DND-41 (cell line): ENCODE measurements at regions not wholly inside any gene's neighbourhood (a gene's known extent, or its start where the extent isn't known, plus 50 kb on each side); places are given as distances from the start of the nearest gene placed in this dataset.

Experiments used
- ATAC-seq: fragments of 200-7000 bp; cut with Tn5 transposase; 3 replicates; pipeline ENCODE4 v1.9.1; 2021; ENCODE audit warnings: low read depth; ENCODE audit not compliant: insufficient read depth
- DNase-seq: peaks from one replicate; pipeline ENCODE4 v3.0.0-alpha.2; 2020
- H2AFZ ChIP-seq: 2 replicates; pipeline ENCODE4 v1.6.0; 2012; ENCODE audit warnings: low read depth, low read length
- H3K27ac ChIP-seq: 2 replicates; pipeline ENCODE4 v1.5.1; 2012; ENCODE audit warnings: low read length, inconsistent platforms
- H3K27me3 ChIP-seq: fragments of 200-600 bp; sonication (generic); 2 replicates; pipeline ENCODE4 v1.6.0; 2012; ENCODE audit warnings: low read length, mild to moderate bottlenecking, inconsistent platforms; ENCODE audit not compliant: insufficient read depth, poor library complexity
- H3K36me3 ChIP-seq: 2 replicates; pipeline ENCODE4 v1.5.1; 2012; ENCODE audit warnings: low read length, inconsistent platforms; ENCODE audit not compliant: insufficient read depth
- H3K4me1 ChIP-seq: 2 replicates; pipeline ENCODE4 v1.5.1; 2012; ENCODE audit warnings: mild to moderate bottlenecking, low read length; ENCODE audit not compliant: insufficient read depth
- H3K4me2 ChIP-seq: 2 replicates; pipeline ENCODE4 v1.6.0; 2012; ENCODE audit warnings: mild to moderate bottlenecking, moderate library complexity, low read length, inconsistent platforms; ENCODE audit not compliant: insufficient read depth
- H3K4me3 ChIP-seq, 2 experiments: fragments of 200-600 bp in 1 of 2; shearing (Covaris generic) in 1 of 2; 2 replicates each; pipeline ENCODE4 v1.5.1; 2012 to 2016; ENCODE audit warnings: inconsistent platforms in 2 of 2, low read length in 2 of 2, mild to moderate bottlenecking in 2 of 2, low read depth in 1 of 2, moderate library complexity in 1 of 2
- H3K79me2 ChIP-seq: 2 replicates; pipeline ENCODE4 v1.6.0; 2012; ENCODE audit warnings: low read length, inconsistent platforms; ENCODE audit not compliant: insufficient read depth
- H3K9ac ChIP-seq: 2 replicates; pipeline ENCODE4 v1.6.0; 2012; ENCODE audit warnings: low read depth, mild to moderate bottlenecking, inconsistent platforms, low read length, moderate library complexity
- H3K9me3 ChIP-seq: 2 replicates; pipeline ENCODE4 v1.5.1; 2012; ENCODE audit warnings: low read length, moderate library complexity, mild to moderate bottlenecking, inconsistent platforms; ENCODE audit not compliant: insufficient read depth, severe bottlenecking
- H4K20me1 ChIP-seq: 2 replicates; pipeline ENCODE4 v1.6.0; 2012; ENCODE audit warnings: low read length; ENCODE audit not compliant: insufficient read depth
- CTCF ChIP-seq: IDR thresholded peaks from 2 replicates; pipeline ENCODE4 v1.5.1; 2012; ENCODE audit warnings: borderline replicate concordance, low read length, moderate library complexity, mild to moderate bottlenecking; ENCODE audit not compliant: poor library complexity, severe bottlenecking; ENCODE audit errors: extremely low read depth
- EZH2 ChIP-seq: IDR thresholded peaks from 3 replicates; pipeline ENCODE4 v1.6.1; 2012; ENCODE audit warnings: borderline replicate concordance, low read depth, mild to moderate bottlenecking, moderate library complexity, low read length, inconsistent platforms; ENCODE audit not compliant: severe bottlenecking

- Histone ChIP-seq H3K27ac (no peak overlapping the region), H3K4me3 (no peak overlapping the region), H2AFZ (no peak overlapping the region), H3K9ac (no peak overlapping the region), H3K36me3 (no peaks in the 10 kb centered on the region), H4K20me1 (no peaks in the 10 kb centered on the region), H3K27me3 (no peaks in the 10 kb centered on the region), H3K4me2 (no peak overlapping the region), H3K79me2 (no peaks in the 10 kb centered on the region), H3K4me1 (no peaks in the 10 kb centered on the region), H3K9me3 (no peaks in the 10 kb centered on the region)
- no peak for DNase-seq
- no peak for ATAC-seq
- TF ChIP-seq CTCF = no peak
- no peak for TF ChIP-seq EZH2
Observed at GRCh38 chr15:46442901-46443590, 808.2 kb downstream of the SQOR start.

DNA sequence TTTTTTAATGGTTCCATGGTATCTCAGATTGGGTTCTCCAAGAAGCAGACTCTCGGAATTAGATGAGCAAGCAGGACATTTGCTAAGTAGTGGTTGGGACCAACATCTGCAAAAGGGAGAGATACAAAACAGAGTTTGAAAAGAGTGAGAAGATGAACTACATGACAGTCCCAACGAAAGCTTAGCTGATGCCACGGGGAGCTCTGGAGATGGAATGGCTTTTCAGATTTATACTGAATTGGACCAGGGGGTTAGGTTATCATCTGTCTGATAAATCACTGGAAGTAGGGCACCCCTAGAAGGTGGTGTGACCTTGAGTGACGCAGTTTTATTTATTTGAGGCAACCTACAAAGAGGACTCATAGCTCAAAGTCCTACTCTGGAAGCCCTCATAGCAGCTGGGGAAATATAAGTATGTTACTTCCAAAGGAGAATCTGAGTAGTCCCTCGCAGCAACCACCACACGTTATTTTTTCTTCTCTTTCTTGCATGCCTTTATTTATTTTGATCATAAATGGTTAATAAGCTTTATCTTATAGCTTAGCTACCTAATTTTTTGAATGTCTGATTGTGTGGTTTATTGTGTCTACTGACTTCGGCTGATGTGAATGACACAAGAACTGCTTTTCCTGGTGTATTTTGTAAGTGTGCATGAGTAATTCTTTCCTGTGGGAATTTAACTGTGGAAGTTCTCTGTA is 815.4 kb downstream of the SQOR start:
- Histone ChIP-seq H3K4me2 (no peak overlapping the region), H3K4me3 (no peak overlapping the region), H3K79me2 (no peaks in the 10 kb centered on the region), H3K9me3 (no peaks in the 10 kb centered on the region), H3K9ac (no peak overlapping the region), H3K27me3 (no peaks in the 10 kb centered on the region), H2AFZ (no peak overlapping the region), H3K4me1 (no peaks in the 10 kb centered on the region), H3K27ac (no peak overlapping the region), H3K36me3 (no peaks in the 10 kb centered on the region), H4K20me1 (no peaks in the 10 kb centered on the region)
- ATAC-seq = no peak
- DNase-seq = no peak
- TF ChIP-seq EZH2 (no peak), CTCF (no peak)

- H3K4me1 ChIP-seq = no peaks in the 10 kb centered on the region
- H3K4me3 ChIP-seq = no peak overlapping the region
- H3K9ac ChIP-seq = no peak overlapping the region
- ATAC-seq (no peak), DNase-seq (no peak)
- no peak overlapping the region for H3K4me2 ChIP-seq
- H4K20me1 ChIP-seq = no peaks in the 10 kb centered on the region
- no peak overlapping the region for H2AFZ ChIP-seq
- no peaks in the 10 kb centered on the region for H3K27me3 ChIP-seq
- TF ChIP-seq CTCF (no peak), EZH2 (no peak)
- H3K79me2 ChIP-seq = no peaks in the 10 kb centered on the region
- H3K36me3 ChIP-seq = no peaks in the 10 kb centered on the region
- no peaks in the 10 kb centered on the region for H3K9me3 ChIP-seq
- no peak overlapping the region for H3K27ac ChIP-seq
Observed at GRCh38 chr15:46450810-46451182, 816.0 kb downstream of the SQOR start.
